CD4-positive, alpha-beta T cell treated with Interleukin-15 for 4 hours (primary cell): ENCODE measurements at regions not wholly inside any gene's neighbourhood (a gene's known extent, or its start where the extent isn't known, plus 50 kb on each side); places are given as distances from the start of the nearest gene placed in this dataset.

Experiments used
- DNase-seq: peaks from one replicate; pipeline ENCODE4 v3.0.0-alpha.2; 2020; ENCODE audit warnings: low spot score

GRCh38 chr2:57834666-57835065, 211.9 kb upstream of the VRK2 start:
- DNase-seq: no peak

DNA sequence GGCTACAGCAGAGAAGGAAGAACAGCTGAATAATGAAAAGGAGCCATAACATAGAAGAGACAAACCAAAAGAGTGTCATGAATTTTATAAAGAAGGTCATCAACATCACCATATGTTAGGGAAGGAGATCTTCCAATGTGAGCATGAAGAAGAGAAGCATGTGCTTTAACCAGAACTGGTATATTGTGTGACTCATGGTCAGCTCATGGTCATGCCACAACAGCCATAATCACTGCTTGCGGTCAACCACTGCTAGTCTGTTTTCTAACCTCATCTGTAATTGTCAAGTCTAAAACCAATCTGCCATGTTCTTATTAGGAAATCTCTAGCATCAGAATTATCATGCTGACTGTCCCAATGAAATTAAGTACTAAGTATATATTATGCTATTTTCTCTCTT, 204.1 kb upstream of the VRK2 start:
- no peak for DNase-seq

GRCh38 chr2:57843158-57843557, 203.4 kb upstream of the VRK2 start:
- no peak for DNase-seq

DNA sequence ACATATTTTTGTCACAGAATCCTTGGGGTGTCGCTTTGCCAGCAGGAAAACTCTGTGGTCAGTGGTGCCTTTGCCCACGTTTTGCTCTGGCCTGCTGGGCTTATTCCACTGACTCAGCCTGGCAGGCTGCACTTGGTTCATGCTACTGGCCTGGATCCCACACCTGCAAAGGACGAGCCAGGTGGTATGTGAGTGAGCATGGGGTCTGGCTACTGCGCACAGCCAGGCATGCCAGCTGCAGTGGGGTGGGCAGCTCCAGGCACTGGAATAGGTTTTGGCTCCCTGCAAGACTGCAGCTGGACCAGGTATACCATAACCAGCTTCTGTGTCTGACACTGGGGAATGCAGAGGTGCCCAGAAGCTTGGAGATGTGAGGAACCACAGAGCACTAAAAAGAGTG, 197.9 kb upstream of the VRK2 start:
- DNase-seq: no peak

- DNase-seq: no peak
These were observed 196.8 kb upstream of the VRK2 start for GRCh38 chr2:57849843-57850242.

DNA sequence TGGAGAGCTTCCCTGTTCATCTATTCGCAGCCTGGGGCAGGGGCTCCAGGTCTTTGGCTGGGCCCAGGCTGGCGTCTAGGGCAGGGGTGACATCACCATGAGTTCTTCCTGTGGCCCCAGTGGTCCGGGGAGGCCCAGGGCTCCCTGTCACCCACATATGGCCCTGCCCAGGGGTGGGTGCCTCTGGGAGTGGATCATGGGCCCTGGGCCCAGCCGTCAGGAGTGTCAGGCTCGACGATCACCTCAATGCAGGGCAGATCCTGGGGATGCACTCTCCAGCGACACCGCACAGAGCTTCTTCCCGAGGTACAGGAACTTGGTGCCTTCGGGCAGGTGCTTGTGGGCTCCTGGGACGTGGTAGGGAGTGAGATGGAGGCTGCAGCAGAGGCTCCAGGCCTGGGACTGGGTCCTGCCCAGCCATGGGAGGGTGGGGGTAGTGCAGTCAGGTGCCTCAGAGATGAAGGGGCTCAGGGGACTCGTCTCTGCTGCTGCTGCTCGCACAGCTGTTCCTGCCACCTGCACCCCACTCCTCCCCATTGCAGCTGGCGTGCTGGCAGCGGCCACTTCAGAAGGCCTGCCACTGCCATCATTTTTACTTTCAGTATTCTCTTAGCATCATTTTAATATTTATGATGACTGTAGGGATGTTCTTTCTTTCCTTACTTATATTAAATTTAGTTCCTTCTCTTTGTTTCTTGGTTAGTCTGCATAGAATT, 196.0 kb upstream of the VRK2 start:
- no peak for DNase-seq

DNA sequence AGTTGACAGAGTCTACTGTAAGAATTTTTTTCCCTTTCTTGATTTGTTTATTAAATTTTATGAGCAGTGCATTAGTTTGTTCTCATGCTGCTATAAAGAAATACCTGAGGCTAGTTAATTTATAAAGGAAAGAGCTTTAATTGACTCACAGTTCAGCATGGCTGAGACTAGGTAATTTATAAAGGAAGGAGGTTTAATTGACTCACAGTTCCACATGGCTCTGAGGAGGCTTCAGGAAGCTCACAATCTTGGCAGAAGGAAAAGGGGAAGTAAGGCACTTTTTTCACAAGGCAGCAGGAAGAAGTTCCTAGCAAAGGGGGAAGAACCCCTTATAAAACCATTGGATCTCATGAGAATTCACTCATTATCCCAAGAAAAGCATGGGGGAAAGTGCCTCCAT, 191.4 kb upstream of the VRK2 start:
- no peak for DNase-seq

DNA sequence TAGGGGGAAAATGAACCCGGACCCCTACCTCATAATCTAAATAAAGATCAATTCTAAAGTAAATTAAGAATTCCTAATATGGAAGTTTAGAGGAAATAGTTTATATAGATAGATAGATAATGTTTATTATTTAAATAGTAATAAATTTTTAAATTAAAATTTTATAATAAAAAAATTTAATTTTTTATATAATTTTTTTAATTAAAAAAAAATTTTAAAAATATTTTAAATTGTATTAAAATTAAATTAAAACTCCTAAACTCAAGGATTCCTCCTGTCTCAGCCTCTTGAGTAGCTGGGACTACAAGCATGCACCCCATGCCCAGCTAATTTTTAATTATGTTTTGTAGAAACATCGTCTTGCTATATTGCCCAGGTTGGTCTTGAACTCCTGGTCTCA, 186.9 kb upstream of the VRK2 start:
- no peak for DNase-seq

DNA sequence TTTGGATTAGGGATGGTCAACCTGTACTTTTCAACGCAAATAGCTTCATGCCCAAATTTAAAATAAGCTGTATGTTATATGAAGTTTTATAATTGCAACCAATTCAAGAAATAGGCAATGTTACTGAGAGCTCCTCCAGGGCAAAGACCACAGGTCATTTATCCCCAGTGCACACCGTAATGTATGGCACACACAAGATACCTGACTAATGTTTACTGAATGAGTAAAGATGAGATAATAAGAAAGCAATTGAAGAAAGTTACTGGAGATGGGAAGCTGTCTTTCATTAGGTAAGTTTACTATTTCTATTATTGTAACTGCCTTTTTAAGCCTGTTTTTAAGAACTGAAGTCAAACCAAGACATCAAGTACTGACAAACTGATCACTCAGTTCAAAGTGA, 184.5 kb upstream of the VRK2 start:
- DNase-seq: no peak

DNA sequence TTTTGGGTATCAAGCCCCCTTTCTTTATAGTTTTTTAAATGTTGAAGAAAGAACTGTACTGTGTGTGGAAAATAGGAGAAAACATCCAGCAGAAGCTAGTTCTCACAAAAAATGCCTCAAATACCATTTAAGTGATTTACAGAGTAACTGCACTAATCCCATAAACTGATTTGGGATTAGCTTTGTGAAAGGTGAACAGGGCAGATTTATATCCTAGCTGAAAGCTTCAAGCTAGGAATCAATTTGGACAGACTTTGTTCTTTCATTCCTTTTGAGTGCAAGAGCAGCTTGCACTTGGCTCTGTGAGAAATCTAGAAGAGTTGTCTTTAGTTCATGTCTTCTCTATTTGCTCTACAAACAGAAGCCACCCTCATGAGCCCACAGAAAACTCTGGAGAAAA, 183.9 kb upstream of the VRK2 start:
- no peak for DNase-seq

- no peak for DNase-seq
These were observed 181.7 kb upstream of the VRK2 start for GRCh38 chr2:57864926-57865325.

DNA sequence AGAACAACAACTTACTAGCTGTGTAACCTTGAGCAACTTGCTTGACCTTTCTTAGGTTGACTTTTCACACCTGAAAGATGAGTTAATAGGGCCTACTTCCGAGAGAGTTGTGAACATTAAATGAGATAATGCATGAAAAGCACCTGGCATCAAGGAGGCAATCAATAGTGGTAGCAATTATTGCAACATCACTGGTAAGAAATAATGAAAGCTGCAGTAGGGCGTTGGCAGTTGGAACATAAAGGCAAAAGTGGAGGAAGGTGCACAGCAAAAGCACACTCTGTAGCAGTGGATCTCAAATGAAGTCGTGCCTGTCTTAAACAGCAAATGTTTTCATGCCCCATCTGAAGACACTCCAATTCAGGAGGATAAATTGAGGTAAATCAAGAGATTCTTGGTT, 178.9 kb upstream of the VRK2 start:
- DNase-seq: no peak

DNA sequence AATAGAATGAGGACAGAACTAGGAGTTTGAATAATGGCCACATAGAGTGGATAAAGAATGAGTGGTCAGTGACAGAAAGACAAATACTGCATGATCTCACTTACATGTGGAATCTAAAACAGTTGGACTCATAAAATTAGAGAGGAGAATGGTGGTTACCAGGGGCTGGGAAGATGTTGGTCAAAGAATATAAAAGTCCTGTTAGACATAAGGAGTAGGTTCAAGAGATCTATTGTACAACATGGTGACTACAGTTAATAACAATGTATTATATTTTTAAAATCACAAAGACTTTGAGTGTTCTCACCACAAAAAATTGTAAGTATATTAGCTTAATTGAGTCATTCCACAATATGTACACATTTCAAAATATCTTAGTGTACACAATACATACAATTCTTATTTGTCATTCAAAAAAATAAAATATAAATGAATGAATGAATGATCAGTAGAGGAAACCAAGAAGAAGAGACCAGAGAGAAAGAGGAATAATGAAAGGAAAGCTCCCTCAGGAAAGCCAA, 177.9 kb upstream of the VRK2 start:
- no peak for DNase-seq

GRCh38 chr2:57869758-57870344, 176.8 kb upstream of the VRK2 start:
- no peak for DNase-seq

GRCh38 chr2:57876313-57876712, 170.3 kb upstream of the VRK2 start:
- no peak for DNase-seq

GRCh38 chr2:57877811-57878170, 168.8 kb upstream of the VRK2 start:
- no peak for DNase-seq

DNA sequence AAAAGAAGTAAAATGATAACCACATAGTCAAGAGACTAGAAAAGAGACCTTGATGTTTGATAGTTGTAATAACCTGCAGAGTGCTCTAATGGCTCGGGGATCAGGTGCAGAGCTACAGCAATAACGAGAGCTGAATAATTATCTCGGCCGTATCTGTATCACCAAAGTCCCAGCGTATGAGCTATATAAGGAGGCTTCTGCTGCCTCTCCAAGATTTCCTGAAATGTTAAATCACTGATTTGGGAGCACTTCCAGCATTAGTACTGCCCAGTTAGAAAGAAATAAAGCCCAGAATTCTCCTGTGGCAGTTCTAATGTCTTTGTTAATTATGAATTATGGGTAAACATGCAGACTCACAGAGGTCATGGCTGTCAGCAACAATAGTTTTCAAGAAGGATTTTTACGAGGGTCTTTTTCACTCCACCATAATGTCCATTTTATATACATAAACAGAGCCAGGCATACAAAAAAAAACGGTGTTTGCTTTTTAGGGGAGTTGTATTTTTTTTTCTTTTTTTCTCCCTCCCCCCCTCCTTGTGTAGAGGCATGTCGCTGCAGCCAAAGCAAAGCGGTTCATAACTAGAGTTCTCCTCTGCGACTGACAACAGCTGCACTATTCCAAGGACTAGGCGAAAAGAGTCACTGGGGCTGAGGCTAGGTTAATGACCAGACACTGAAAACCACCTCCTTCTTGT, 168.3 kb upstream of the VRK2 start:
- DNase-seq: no peak

DNA sequence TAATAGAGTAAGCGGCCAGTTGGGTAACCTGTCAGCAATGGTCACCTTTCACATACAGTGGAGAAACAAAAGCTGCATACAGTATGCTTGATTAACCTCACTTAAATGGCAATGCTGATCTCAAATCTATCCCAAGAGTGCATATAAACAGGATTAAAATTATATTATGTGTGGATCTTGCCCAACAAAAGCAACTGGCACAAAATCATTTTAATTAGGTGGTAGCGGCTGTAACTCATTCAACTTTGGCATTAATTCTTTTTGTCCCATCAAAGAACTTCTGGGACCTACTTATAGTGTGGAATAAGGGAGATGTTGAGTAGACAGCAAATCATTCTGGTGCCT, 167.8 kb upstream of the VRK2 start:
- DNase-seq: no peak

- DNase-seq: no peak
These were observed 166.2 kb upstream of the VRK2 start for GRCh38 chr2:57880446-57880845.

- no peak for DNase-seq
These were observed 165.6 kb upstream of the VRK2 start for GRCh38 chr2:57880967-57881366.

DNA sequence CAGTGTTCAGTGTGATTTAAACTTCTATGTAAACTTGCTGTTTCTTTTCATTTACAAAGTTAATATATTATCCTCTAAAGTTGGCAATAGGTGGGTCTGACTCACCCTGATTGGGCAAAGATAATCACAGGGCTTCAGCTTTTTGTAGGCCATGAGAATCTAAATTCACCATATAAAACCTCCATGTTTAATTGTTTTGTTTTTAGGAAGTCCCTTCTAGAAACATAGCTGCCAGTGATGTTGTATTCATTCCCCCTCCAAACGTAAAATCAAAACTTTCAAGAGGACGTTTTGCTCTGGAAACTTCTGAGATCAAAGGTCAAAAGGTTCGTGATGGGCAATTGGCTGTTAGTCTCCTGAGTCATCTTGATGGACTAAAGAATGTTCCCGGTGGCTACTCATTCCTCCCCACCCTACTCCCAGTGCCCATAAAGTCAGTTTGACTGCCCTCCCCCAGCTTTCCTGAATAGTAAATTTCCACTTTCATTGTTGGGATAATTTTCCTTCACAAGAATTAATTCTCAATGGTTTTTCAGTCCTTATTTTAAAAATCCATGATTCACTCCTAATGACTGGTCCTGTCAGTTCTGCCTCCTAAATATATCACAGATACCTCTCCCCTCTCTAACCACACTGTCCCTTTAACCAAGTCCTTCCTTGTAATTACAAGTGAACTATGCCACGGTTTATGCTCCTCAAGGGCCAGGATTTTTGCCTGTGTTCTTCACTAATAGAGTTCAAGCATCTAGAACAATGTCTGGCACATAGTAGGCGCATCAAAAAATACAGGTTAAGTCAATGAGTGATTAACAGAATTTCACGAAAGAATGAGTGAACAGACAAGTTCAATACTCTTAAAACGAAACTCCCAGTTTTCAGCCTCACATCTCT, 164.4 kb upstream of the VRK2 start:
- DNase-seq: no peak

DNA sequence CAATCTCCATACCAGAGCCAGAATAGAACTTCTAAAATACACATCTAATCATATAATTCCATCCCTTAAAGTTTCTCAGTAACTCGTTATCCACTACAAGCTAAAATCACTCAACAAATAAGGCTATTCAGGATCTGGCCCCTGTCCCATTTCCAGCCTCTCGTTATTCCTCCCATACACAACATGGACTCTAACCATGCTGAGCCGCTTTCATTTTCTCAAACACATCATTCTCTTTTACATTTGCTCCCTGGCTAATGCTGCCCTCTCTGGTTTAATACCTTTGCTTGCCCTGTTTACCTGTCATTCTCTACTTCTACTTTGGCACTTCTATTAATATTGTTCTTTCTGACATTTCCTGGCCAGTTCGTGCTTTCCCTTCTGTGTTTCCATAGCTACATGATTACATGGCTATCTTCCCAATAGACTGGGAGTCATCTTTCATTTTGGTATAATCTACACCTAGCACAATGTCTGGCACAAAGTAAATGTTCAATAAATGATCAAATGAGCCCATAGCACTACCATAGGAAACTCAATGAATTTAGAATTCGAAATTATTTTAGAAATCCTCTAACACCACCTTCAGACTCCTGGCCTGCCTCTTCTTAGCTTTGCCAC, 163.6 kb upstream of the VRK2 start:
- no peak for DNase-seq
